ENCODE measurements at regions not wholly inside any gene's neighbourhood (a gene's known extent, or its start where the extent isn't known, plus 50 kb on each side); places are given as distances from the start of the nearest gene placed in this dataset.

- RAD21 ChIA-PET (ENCODE audit: unreplicated experiment), result no interaction called here
- Histone ChIP-seq H3K36me3 (ENCODE audit: control insufficient read depth in 2 of 2, insufficient read depth in 2 of 2, low read length in 1 of 2) (no peaks in the 10 kb centered on the region), H3K9ac (ENCODE audit: control insufficient read depth, insufficient read depth, low read length) (no peak overlapping the region), H2AFZ (ENCODE audit: control insufficient read depth, low read depth, low read length) (no peak overlapping the region), H3K9me3 (replicated peaks; ENCODE audit: control insufficient read depth, insufficient read depth, low read length) (no peaks in the 10 kb centered on the region), H3K4me2 (ENCODE audit: control insufficient read depth, insufficient read depth) (no peak overlapping the region), H3K79me2 (ENCODE audit: control insufficient read depth, insufficient read depth, low read length) (no peaks in the 10 kb centered on the region), H3K27me3 (replicated peaks in 1 of 2; ENCODE audit: control insufficient read depth in 2 of 2, insufficient read depth in 2 of 2, low read length in 1 of 2) (no peaks in the 10 kb centered on the region), H3K27ac (ENCODE audit: control insufficient read depth, insufficient read depth) (no peak overlapping the region), H3K4me3 (no peak overlapping the region), H4K20me1 (ENCODE audit: control insufficient read depth, insufficient read depth) (no peaks in the 10 kb centered on the region), H3K4me1 (ENCODE audit: control insufficient read depth, insufficient read depth, low read length) (no peaks in the 10 kb centered on the region)
- WGBS (ENCODE audit: insufficient coverage, insufficient replicate concordance, low lambda C conversion rate, missing lambda C conversion rate), result 25% methylated on average over 3 of the region's 3 CpGs
- intact Hi-C loops (cut with micrococcal nuclease; ENCODE audit: unreplicated experiment) (no loop called here), in situ Hi-C loops (cut with MboI) (no loop called here)
- DNase-seq (ENCODE audit: low read depth, low spot score) (no peak), FAIRE-seq (no peak), ATAC-seq (no peak)
- TF ChIP-seq NBN (IDR thresholded peaks at IDR 0.05), result no peak
- TF ChIP-seq SRF (IDR thresholded peaks at IDR 0.05; ENCODE audit: low read depth in 2 of 2, low read length in 2 of 2), result no peak
- no peak for TF ChIP-seq CBX3 (IDR thresholded peaks at IDR 0.05; ENCODE audit: borderline replicate concordance, low read depth)
- TF ChIP-seq, protein P1, sequence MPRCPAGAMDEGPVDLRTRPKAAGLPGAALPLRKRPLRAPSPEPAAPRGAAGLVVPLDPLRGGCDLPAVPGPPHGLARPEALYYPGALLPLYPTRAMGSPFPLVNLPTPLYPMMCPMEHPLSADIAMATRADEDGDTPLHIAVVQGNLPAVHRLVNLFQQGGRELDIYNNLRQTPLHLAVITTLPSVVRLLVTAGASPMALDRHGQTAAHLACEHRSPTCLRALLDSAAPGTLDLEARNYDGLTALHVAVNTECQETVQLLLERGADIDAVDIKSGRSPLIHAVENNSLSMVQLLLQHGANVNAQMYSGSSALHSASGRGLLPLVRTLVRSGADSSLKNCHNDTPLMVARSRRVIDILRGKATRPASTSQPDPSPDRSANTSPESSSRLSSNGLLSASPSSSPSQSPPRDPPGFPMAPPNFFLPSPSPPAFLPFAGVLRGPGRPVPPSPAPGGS (IDR thresholded peaks at IDR 0.05; ENCODE audit: borderline replicate concordance, insufficient read depth, low read depth, low read length, poor library complexity, severe bottlenecking), result no peak
- no TSS peak for BruUV-seq (replicated peaks)
- CTCF ChIA-PET, result no interaction called here
- POLR2A ChIA-PET, result no interaction called here
- SMC1A ChIA-PET (ENCODE audit: uncharacterized antibody, unreplicated experiment), result no interaction called here
Measured at GRCh38 chr10:36638462-36639155, 486.8 kb upstream of the ANKRD30A start.

GRCh38 chr10:36636879-36637278 lies 488.5 kb upstream of the ANKRD30A start:
- Histone ChIP-seq H2AFZ (ENCODE audit: control insufficient read depth, low read depth, low read length) (no peak overlapping the region), H4K20me1 (ENCODE audit: control insufficient read depth, insufficient read depth) (no peaks in the 10 kb centered on the region), H3K36me3 (ENCODE audit: control insufficient read depth in 2 of 2, insufficient read depth in 2 of 2, low read length in 1 of 2) (no peaks in the 10 kb centered on the region), H3K4me2 (ENCODE audit: control insufficient read depth, insufficient read depth) (no peak overlapping the region), H3K9me3 (replicated peaks; ENCODE audit: control insufficient read depth, insufficient read depth, low read length) (no peaks in the 10 kb centered on the region), H3K27me3 (replicated peaks in 1 of 2; ENCODE audit: control insufficient read depth in 2 of 2, insufficient read depth in 2 of 2, low read length in 1 of 2) (no peaks in the 10 kb centered on the region), H3K79me2 (ENCODE audit: control insufficient read depth, insufficient read depth, low read length) (no peaks in the 10 kb centered on the region), H3K4me1 (ENCODE audit: control insufficient read depth, insufficient read depth, low read length) (no peaks in the 10 kb centered on the region), H3K9ac (ENCODE audit: control insufficient read depth, insufficient read depth, low read length) (no peak overlapping the region), H3K4me3 (no peak overlapping the region), H3K27ac (ENCODE audit: control insufficient read depth, insufficient read depth) (no peak overlapping the region)
- ChIA-PET POLR2A (no interaction called here), SMC1A (ENCODE audit: uncharacterized antibody, unreplicated experiment) (no interaction called here), CTCF (no interaction called here), RAD21 (ENCODE audit: unreplicated experiment) (no interaction called here)
- 13% methylated on average over 2 of the region's 2 CpGs for WGBS (ENCODE audit: insufficient coverage, insufficient replicate concordance, low lambda C conversion rate, missing lambda C conversion rate)
- ATAC-seq (no peak), DNase-seq (ENCODE audit: low read depth, low spot score) (no peak), FAIRE-seq (no peak)
- no TSS peak for BruUV-seq (replicated peaks)
- intact Hi-C loops (cut with micrococcal nuclease; ENCODE audit: unreplicated experiment), result no loop called here
- in situ Hi-C loops (cut with MboI), result no loop called here
- TF ChIP-seq SRF (IDR thresholded peaks at IDR 0.05; ENCODE audit: low read depth in 2 of 2, low read length in 2 of 2) (no peak), JUND (IDR thresholded peaks at IDR 0.05; ENCODE audit: low read depth, low read length) (no peak), ZNF24 (IDR thresholded peaks at IDR 0.05) (no peak), PAX5 (IDR thresholded peaks at IDR 0.05; ENCODE audit: borderline replicate concordance, low read depth, low read length) (no peak), ESRRA (IDR thresholded peaks at IDR 0.05; ENCODE audit: low read length) (no peak), NR2C1 (IDR thresholded peaks at IDR 0.05) (no peak), FOXM1 (IDR thresholded peaks at IDR 0.05; ENCODE audit: low read depth, low read length) (no peak)
- TF ChIP-seq, protein P2, sequence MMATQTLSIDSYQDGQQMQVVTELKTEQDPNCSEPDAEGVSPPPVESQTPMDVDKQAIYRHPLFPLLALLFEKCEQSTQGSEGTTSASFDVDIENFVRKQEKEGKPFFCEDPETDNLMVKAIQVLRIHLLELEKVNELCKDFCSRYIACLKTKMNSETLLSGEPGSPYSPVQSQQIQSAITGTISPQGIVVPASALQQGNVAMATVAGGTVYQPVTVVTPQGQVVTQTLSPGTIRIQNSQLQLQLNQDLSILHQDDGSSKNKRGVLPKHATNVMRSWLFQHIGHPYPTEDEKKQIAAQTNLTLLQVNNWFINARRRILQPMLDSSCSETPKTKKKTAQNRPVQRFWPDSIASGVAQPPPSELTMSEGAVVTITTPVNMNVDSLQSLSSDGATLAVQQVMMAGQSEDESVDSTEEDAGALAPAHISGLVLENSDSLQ (IDR thresholded peaks at IDR 0.05), result no peak
- TF ChIP-seq, protein P3, sequence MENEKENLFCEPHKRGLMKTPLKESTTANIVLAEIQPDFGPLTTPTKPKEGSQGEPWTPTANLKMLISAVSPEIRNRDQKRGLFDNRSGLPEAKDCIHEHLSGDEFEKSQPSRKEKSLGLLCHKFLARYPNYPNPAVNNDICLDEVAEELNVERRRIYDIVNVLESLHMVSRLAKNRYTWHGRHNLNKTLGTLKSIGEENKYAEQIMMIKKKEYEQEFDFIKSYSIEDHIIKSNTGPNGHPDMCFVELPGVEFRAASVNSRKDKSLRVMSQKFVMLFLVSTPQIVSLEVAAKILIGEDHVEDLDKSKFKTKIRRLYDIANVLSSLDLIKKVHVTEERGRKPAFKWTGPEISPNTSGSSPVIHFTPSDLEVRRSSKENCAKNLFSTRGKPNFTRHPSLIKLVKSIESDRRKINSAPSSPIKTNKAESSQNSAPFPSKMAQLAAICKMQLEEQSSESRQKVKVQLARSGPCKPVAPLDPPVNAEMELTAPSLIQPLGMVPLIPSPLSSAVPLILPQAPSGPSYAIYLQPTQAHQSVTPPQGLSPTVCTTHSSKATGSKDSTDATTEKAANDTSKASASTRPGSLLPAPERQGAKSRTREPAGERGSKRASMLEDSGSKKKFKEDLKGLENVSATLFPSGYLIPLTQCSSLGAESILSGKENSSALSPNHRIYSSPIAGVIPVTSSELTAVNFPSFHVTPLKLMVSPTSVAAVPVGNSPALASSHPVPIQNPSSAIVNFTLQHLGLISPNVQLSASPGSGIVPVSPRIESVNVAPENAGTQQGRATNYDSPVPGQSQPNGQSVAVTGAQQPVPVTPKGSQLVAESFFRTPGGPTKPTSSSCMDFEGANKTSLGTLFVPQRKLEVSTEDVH (IDR thresholded peaks at IDR 0.05; ENCODE audit: low read depth, partially characterized antibody), result no peak
